H1 (cell line): ENCODE measurements at regions not wholly inside any gene's neighbourhood (a gene's known extent, or its start where the extent isn't known, plus 50 kb on each side); places are given as distances from the start of the nearest gene placed in this dataset.

Experiments used
- ASH2L ChIP-seq: fragments of 200-600, 300-600 bp; sonication (generic); IDR thresholded peaks from one replicate; pipeline ENCODE4 v1.7.1; 2017; ENCODE audit warnings: low read length
- CTCF ChIP-seq, 3 experiments: IDR thresholded peaks; 1 replicate in 2 of 3; 2 replicates in 1 of 3; pipeline versions ENCODE4 v1.5.1 to v1.6.1; 2011; ENCODE audit warnings: low read length in 3 of 3, mild to moderate bottlenecking in 3 of 3, inconsistent platforms in 2 of 3, low read depth in 1 of 3, moderate library complexity in 1 of 3; ENCODE audit not compliant: insufficient read depth in 1 of 3; ENCODE audit errors: control extremely low read depth in 1 of 3
- E2F6 ChIP-seq: IDR thresholded peaks from 2 replicates; pipeline ENCODE4 v1.6.1; 2012; ENCODE audit warnings: inconsistent platforms
- POLR2AphosphoS5 ChIP-seq: IDR thresholded peaks from 2 replicates; pipeline ENCODE4 v1.6.1; 2011; ENCODE audit warnings: low read depth, low read length
- RFX5 ChIP-seq: IDR thresholded peaks from 2 replicates; pipeline ENCODE4 v1.6.1; 2011; ENCODE audit warnings: low read depth, low read length, improper control_type of control experiment, borderline replicate concordance
- SIX5 ChIP-seq: IDR thresholded peaks from 2 replicates; pipeline ENCODE4 v1.6.1; 2011; ENCODE audit warnings: mild to moderate bottlenecking, low read depth, low read length
- TAF1 ChIP-seq: IDR thresholded peaks from 2 replicates; pipeline ENCODE4 v1.6.1; 2011; ENCODE audit warnings: mild to moderate bottlenecking, low read depth, low read length
- TBP ChIP-seq: IDR thresholded peaks from 2 replicates; pipeline ENCODE4 v1.6.1; 2011; ENCODE audit warnings: low read depth, low read length, improper control_type of control experiment
- YY1 ChIP-seq: IDR thresholded peaks from 2 replicates; pipeline ENCODE4 v1.6.1; 2011; ENCODE audit warnings: low read depth, mild to moderate bottlenecking, low read length

- no peak for TF ChIP-seq E2F6
- no peak for TF ChIP-seq CTCF (IDR thresholded peaks at IDR 0.05; ENCODE audit: control extremely low read depth in 1 of 3, insufficient read depth in 1 of 3, low read depth in 1 of 3, low read length in 3 of 3)
- TF ChIP-seq TAF1 = no peak
- TF ChIP-seq SIX5 = no peak
- TF ChIP-seq YY1 = no peak
- TF ChIP-seq RFX5 = no peak
- no peak for TF ChIP-seq TBP
- no peak for TF ChIP-seq ASH2L
- TF ChIP-seq POLR2AphosphoS5 = no peak
Observed at GRCh38 chr17:5971969-5972368, 98.2 kb upstream of the WSCD1 start.
